ENCODE measurements at regions not wholly inside any gene's neighbourhood (a gene's known extent, or its start where the extent isn't known, plus 50 kb on each side); places are given as distances from the start of the nearest gene placed in this dataset.

DNA sequence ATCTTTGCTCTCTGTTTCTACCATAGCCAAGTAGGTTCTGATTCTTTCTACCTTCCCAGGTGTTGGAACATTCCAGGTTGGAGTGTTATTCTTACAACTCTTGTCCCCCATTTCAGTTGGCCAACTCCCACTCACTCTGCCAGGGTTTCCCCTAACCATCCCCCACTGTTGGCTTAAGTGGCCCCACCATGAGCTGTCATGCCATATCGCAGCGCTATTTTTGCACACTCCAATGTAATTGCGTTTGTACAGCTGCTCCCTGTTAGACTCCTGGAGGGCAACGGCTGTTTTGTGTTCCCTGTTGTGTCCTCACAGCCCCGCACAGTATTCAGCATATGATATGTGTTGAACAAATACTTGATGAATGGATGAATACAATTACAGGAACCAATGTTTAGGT lies 117.7 kb upstream of the ETS2 start:
- no peak for DNase-seq
- Histone ChIP-seq H3K27ac (ENCODE audit: low read length) (no peak overlapping the region), H4K20me1 (ENCODE audit: low read length) (no peaks in the 10 kb centered on the region), H3K79me2 (ENCODE audit: low read length) (no peaks in the 10 kb centered on the region), H3K9me2 (replicated peaks; ENCODE audit: low read length) (no peaks in the 10 kb centered on the region), H3K4me2 (ENCODE audit: low read length) (no peak overlapping the region), H3K4me3 (ENCODE audit: low read length) (no peak overlapping the region), H2AFZ (ENCODE audit: low read length) (no peak overlapping the region), H3K9ac (ENCODE audit: low read length) (no peak overlapping the region), H3K4me1 (ENCODE audit: insufficient read depth, low read length) (no peaks in the 10 kb centered on the region), H3F3A (ENCODE audit: low read length, unreplicated experiment) (no peaks in the 10 kb centered on the region), H3K27me3 (ENCODE audit: low read length) (peaks cover 49% of the 10 kb centered on the region), H3K36me3 (ENCODE audit: low read depth, low read length) (no peaks in the 10 kb centered on the region), H3K9me3 (ENCODE audit: low read length) (no peaks in the 10 kb centered on the region)
- CTCF ChIA-PET = no interaction called here
- TF ChIP-seq EZH2phosphoT487 (IDR thresholded peaks at IDR 0.05; ENCODE audit: borderline replicate concordance, low read length) = no peak
- TF ChIP-seq EZH2 (IDR thresholded peaks at IDR 0.05; ENCODE audit: low read length, unreplicated experiment) = no peak
- TF ChIP-seq CTCF (conservative IDR thresholded peaks at IDR 0.05; ENCODE audit: low read depth, low read length) = no peak
- POLR2A ChIA-PET (ENCODE audit: unreplicated experiment) = no interaction called here
- intact Hi-C loops (cut with micrococcal nuclease) = no loop called here
- no peak for ATAC-seq
- BruUV-seq (replicated peaks) = no TSS peak

- ChIA-PET CTCF (no interaction called here), POLR2A (ENCODE audit: unreplicated experiment) (no interaction called here)
- ATAC-seq (no peak), DNase-seq (no peak)
- Histone ChIP-seq H3K4me3 (ENCODE audit: low read length) (no peak overlapping the region), H3K36me3 (ENCODE audit: low read depth, low read length) (no peaks in the 10 kb centered on the region), H3F3A (ENCODE audit: low read length, unreplicated experiment) (no peaks in the 10 kb centered on the region), H3K4me2 (ENCODE audit: low read length) (no peak overlapping the region), H2AFZ (ENCODE audit: low read length) (no peak overlapping the region), H3K79me2 (ENCODE audit: low read length) (no peaks in the 10 kb centered on the region), H3K4me1 (ENCODE audit: insufficient read depth, low read length) (no peaks in the 10 kb centered on the region), H3K9me2 (replicated peaks; ENCODE audit: low read length) (no peaks in the 10 kb centered on the region), H3K27me3 (ENCODE audit: low read length) (peaks cover 62% of the 10 kb centered on the region), H4K20me1 (ENCODE audit: low read length) (no peaks in the 10 kb centered on the region), H3K27ac (ENCODE audit: low read length) (no peak overlapping the region), H3K9ac (ENCODE audit: low read length) (no peak overlapping the region), H3K9me3 (ENCODE audit: low read length) (no peaks in the 10 kb centered on the region)
- intact Hi-C loops (cut with micrococcal nuclease) = no loop called here
- TF ChIP-seq EZH2phosphoT487 (IDR thresholded peaks at IDR 0.05; ENCODE audit: borderline replicate concordance, low read length) (no peak), CTCF (conservative IDR thresholded peaks at IDR 0.05; ENCODE audit: low read depth, low read length) (no peak), EZH2 (IDR thresholded peaks at IDR 0.05; ENCODE audit: low read length, unreplicated experiment) (no peak)
- BruUV-seq (replicated peaks) = no TSS peak
These were observed 114.1 kb upstream of the ETS2 start for GRCh38 chr21:38691631-38692030.

DNA sequence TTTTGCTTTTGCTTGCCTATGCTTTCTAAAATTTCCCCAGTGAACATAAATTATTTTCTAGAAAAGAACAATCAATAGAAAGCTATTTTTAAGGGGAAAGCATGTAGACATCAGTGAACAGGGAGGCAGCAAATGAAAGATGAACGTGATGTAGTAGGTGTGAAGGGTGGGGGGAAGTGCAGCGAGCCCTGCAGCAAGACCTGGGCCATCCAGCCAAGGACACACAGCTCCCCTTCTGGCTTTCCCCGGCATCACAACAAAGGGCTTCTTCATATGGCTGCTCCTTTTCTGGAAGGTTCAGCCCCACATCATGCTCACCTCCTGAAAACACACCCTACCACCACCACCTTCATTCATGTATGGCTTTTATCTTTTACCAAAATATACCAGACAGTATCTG lies 109.2 kb upstream of the ETS2 start:
- H3K36me3 ChIP-seq (ENCODE audit: low read depth, low read length) = no peaks in the 10 kb centered on the region
- DNase-seq (no peak), ATAC-seq (no peak)
- no peak overlapping the region for H2AFZ ChIP-seq (ENCODE audit: low read length)
- TF ChIP-seq CTCF (conservative IDR thresholded peaks at IDR 0.05; ENCODE audit: low read depth, low read length) (no peak), EZH2phosphoT487 (IDR thresholded peaks at IDR 0.05; ENCODE audit: borderline replicate concordance, low read length) (no peak), EZH2 (IDR thresholded peaks at IDR 0.05; ENCODE audit: low read length, unreplicated experiment) (no peak)
- H3K9me3 ChIP-seq (ENCODE audit: low read length) = no peaks in the 10 kb centered on the region
- BruUV-seq (replicated peaks) = no TSS peak
- no peaks in the 10 kb centered on the region for H4K20me1 ChIP-seq (ENCODE audit: low read length)
- no peak overlapping the region for H3K4me3 ChIP-seq (ENCODE audit: low read length)
- H3K9me2 ChIP-seq (replicated peaks; ENCODE audit: low read length) = no peaks in the 10 kb centered on the region
- peaks cover 43% of the 10 kb centered on the region for H3K27me3 ChIP-seq (ENCODE audit: low read length)
- H3K27ac ChIP-seq (ENCODE audit: low read length) = no peak overlapping the region
- no peaks in the 10 kb centered on the region for H3K79me2 ChIP-seq (ENCODE audit: low read length)
- POLR2A ChIA-PET (ENCODE audit: unreplicated experiment) = no interaction called here
- H3K4me1 ChIP-seq (ENCODE audit: insufficient read depth, low read length) = no peaks in the 10 kb centered on the region
- no peaks in the 10 kb centered on the region for H3F3A ChIP-seq (ENCODE audit: low read length, unreplicated experiment)
- no peak overlapping the region for H3K4me2 ChIP-seq (ENCODE audit: low read length)
- H3K9ac ChIP-seq (ENCODE audit: low read length) = no peak overlapping the region
- CTCF ChIA-PET = interaction anchor here (0.6 kb wide), 1 partner anchor 429 kb away, joined by 4 read pairs; no protein-coding TSS in a partner anchor
- intact Hi-C loops (cut with micrococcal nuclease) = no loop called here
